ENCODE measurements at regions not wholly inside any gene's neighbourhood (a gene's known extent, or its start where the extent isn't known, plus 50 kb on each side); places are given as distances from the start of the nearest gene placed in this dataset.

GRCh38 chr16:86994651-86995171 lies 322.5 kb downstream of the C16orf95 start:
- ChIA-PET CTCF (no interaction called here), POLR2A (no interaction called here)

- ChIA-PET CTCF (no interaction called here), POLR2A (no interaction called here)
Observed at GRCh38 chr16:86995456-86995855, 321.7 kb downstream of the C16orf95 start.

- POLR2A ChIA-PET = no interaction called here
Observed at GRCh38 chr16:86996081-86996480, 321.1 kb downstream of the C16orf95 start.

GRCh38 chr16:86997058-86997457 lies 320.1 kb downstream of the C16orf95 start:
- CTCF ChIA-PET = no interaction called here
- POLR2A ChIA-PET = no interaction called here

More at GRCh38 chr16:86996081-86996480, 321.1 kb downstream of the C16orf95 start:
- CTCF ChIA-PET = no interaction called here

- ChIA-PET POLR2A (no interaction called here), CTCF (no interaction called here)
Observed at GRCh38 chr16:86998196-86999001, 318.8 kb downstream of the C16orf95 start.

GRCh38 chr16:87000001-87000400 lies 317.2 kb downstream of the C16orf95 start:
- ChIA-PET CTCF (no interaction called here), POLR2A (no interaction called here)

GRCh38 chr16:87002717-87003413 lies 314.3 kb downstream of the C16orf95 start:
- CTCF ChIA-PET = no interaction called here
- POLR2A ChIA-PET = no interaction called here

- CTCF ChIA-PET = no interaction called here
- POLR2A ChIA-PET = no interaction called here
Observed at GRCh38 chr16:87003414-87003755, 313.8 kb downstream of the C16orf95 start.

- POLR2A ChIA-PET = no interaction called here
- CTCF ChIA-PET = no interaction called here
Observed at GRCh38 chr16:87006021-87006420, 311.2 kb downstream of the C16orf95 start.

- ChIA-PET CTCF (no interaction called here), POLR2A (no interaction called here)
Observed at GRCh38 chr16:87006789-87007745, 310.1 kb downstream of the C16orf95 start.

- POLR2A ChIA-PET = no interaction called here
- CTCF ChIA-PET = no interaction called here
Observed at GRCh38 chr16:87007907-87008306, 309.3 kb downstream of the C16orf95 start.

- ChIA-PET CTCF (no interaction called here), POLR2A (no interaction called here)
Observed at GRCh38 chr16:87008664-87009063, 308.5 kb downstream of the C16orf95 start.

GRCh38 chr16:87012954-87013938 lies 303.9 kb downstream of the C16orf95 start:
- ChIA-PET CTCF (no interaction called here), POLR2A (no interaction called here)

- ChIA-PET POLR2A (no interaction called here), CTCF (no interaction called here)
Observed at GRCh38 chr16:87014112-87014511, 303.1 kb downstream of the C16orf95 start.

- CTCF ChIA-PET = no interaction called here
- POLR2A ChIA-PET = no interaction called here
Observed at GRCh38 chr16:87015021-87015420, 302.2 kb downstream of the C16orf95 start.

- CTCF ChIA-PET = interaction anchor here (0.6 kb wide), 1 partner anchor 134 kb away, joined by 3 read pairs; no protein-coding TSS in a partner anchor
- POLR2A ChIA-PET = no interaction called here
Observed at GRCh38 chr16:87016046-87017035, 300.9 kb downstream of the C16orf95 start.

GRCh38 chr16:87017371-87018012 lies 299.7 kb downstream of the C16orf95 start:
- ChIA-PET CTCF (interaction anchor here (0.7 kb wide), 1 partner anchor 309 kb away, joined by 3 read pairs; no protein-coding TSS in a partner anchor), POLR2A (no interaction called here)
